NT2/D1 (cell line): ENCODE measurements at regions not wholly inside any gene's neighbourhood (a gene's known extent, or its start where the extent isn't known, plus 50 kb on each side); places are given as distances from the start of the nearest gene placed in this dataset.

Source experiments
- SUZ12 ChIP-seq: IDR thresholded peaks from 2 replicates; pipeline ENCODE4 v1.6.1; 2011; ENCODE audit not compliant: insufficient read length, insufficient read depth; ENCODE audit errors: extremely low read depth
- YY1 ChIP-seq: IDR thresholded peaks from 2 replicates; pipeline ENCODE4 v1.6.1; 2011; ENCODE audit not compliant: insufficient read length, insufficient read depth

DNA sequence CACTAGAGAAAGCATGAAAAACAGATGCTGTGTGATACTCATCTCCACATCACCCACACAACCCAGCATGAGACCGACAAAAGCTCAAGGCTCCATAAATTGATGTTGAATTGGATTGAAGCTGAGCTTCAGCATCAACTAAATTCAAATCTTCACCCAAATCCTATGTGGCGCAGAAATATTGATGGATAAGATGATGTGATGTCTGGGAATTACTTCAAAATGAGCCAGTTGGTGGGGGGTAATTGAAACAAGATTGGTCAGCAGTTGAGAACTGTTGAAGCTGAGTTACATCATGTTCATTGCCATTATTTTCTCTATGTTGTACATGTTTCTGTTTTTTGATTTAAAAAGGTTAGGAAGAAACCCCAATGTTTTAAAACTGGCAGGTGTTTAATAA, 166.5 kb upstream of the STS start:
- TF ChIP-seq SUZ12 = no peak
- TF ChIP-seq YY1 = no peak
